Omental fat pad (tissue), 3 donors: ENCODE measurements at regions not wholly inside any gene's neighbourhood (a gene's known extent, or its start where the extent isn't known, plus 50 kb on each side); places are given as distances from the start of the nearest gene placed in this dataset.

Experiments
- ATAC-seq: fragments of 150-250 bp; one replicate; pipeline ENCODE4 v1.9.1; 2016; ENCODE audit warnings: mild to moderate bottlenecking, moderate library complexity; ENCODE audit not compliant: low FRiP score
- DNase-seq: peaks from one replicate; pipeline ENCODE4 v3.0.0-alpha.2; 2019; ENCODE audit warnings: low spot score
- CTCF ChIP-seq, 3 donors: fragments of 450-650 bp; IDR thresholded peaks; one replicate each; pipeline ENCODE4 v1.5.1; 2016 to 2017; ENCODE audit warnings: antibody characterized with exemption in 3 of 3, mild to moderate bottlenecking in 3 of 3, moderate library complexity in 2 of 3

GRCh38 chr4:177119691-177120090, 190.0 kb upstream of the NEIL3 start:
- no peak for TF ChIP-seq CTCF (IDR thresholded peaks at IDR 0.05)
- no peak for DNase-seq
- no peak for ATAC-seq

- no peak for DNase-seq
- no peak for ATAC-seq
- no peak for TF ChIP-seq CTCF (IDR thresholded peaks at IDR 0.05)
Measured at GRCh38 chr4:177123811-177124210, 185.9 kb upstream of the NEIL3 start.

DNA sequence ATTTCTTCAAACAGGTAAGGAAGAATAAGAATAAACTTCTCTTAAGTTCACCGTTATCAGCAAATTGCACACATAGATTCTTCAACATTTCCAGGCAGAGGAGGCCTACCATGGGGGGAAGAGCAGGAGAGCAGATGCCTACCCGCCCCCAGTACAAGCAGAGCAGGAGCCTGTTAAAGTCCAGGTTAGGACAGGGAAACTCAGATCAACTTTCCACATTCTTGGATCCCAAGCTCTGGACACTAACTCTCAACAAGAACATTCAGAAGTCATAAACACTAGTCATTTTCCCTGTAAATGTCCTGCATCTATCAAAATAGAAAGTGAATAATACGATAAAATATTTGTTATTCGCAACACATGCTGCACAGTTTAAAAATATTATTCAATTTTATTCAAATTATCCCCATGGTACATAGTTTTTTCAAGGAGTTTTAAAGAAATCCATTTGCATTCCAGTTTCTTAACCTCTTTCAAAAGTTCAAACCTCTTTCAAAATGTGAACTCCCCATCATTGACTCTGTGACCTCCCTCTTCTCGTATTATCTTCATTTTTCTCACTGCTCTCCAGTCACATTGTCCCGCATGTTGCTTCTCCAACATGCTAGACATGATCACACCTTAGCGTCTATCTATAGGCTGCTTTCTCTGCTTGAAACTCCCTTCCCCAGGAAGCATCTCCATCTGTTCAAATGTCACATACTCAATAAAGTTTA, 185.2 kb upstream of the NEIL3 start:
- DNase-seq, result no peak
- ATAC-seq, result no peak
- TF ChIP-seq CTCF (IDR thresholded peaks at IDR 0.05), result no peak

DNA sequence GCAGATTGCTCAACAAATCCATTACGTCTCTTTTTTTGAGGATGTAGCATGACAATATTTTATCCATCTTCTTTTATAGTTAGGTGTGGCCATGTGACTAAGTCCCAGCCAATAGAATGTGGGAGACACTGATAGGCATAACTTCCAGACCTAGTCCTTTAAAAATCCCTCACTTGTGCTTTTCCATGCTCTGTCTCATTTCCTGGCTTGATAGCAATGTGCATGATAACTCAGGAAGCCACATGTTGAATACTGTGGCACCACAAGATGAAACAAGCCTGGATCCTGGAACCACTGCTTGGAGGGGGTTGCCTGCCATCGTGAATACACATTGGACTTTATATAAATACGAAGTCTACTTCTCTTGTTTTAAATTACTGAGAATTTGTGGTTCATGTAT, 184.0 kb upstream of the NEIL3 start:
- no peak for TF ChIP-seq CTCF (IDR thresholded peaks at IDR 0.05)
- ATAC-seq (no peak), DNase-seq (no peak)

DNA sequence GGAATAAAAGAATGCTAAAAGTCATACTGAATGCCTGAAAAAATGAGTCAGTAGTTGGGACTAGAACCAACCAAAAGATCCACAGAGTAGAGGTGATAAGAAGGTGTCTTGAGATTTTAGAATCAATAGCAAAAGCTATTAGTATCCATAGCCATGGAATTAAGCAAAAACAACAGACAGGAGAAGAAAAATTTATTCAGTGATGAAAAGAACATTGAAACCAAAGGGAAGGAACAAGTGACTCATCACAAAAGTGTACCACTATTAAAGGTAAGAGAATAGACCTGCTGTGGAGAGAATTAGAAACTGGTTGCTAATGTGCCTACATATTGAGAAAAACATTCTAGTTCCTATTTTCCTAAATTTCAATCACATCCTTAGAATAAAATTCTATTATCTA, 182.0 kb upstream of the NEIL3 start:
- TF ChIP-seq CTCF (IDR thresholded peaks at IDR 0.05), result no peak
- DNase-seq, result no peak
- ATAC-seq, result no peak

GRCh38 chr4:177128306-177128705, 181.4 kb upstream of the NEIL3 start:
- TF ChIP-seq CTCF (IDR thresholded peaks at IDR 0.05), result no peak
- DNase-seq, result no peak
- ATAC-seq, result no peak

DNA sequence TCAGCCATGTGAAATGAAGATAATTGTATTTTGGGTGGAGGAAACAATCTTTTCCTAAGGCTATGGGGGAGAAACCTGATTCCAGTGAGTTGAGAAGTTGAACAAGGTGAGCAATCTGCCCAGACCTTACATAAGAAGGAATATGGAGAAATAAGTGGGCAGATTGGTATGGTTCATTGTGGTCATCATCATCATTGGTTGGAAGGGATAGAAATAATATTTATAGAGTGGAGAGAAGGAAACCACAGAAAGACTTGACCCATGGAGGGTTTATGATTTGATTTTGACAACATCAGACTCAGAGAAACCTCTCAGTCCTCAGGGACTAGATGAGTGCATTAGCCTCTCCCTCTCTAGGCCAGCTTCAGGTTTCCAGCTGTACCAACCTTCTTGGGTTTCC, 177.9 kb upstream of the NEIL3 start:
- no peak for TF ChIP-seq CTCF (IDR thresholded peaks at IDR 0.05)
- ATAC-seq, result no peak
- no peak for DNase-seq
